Ectodermal cell (in vitro differentiated cells): ENCODE measurements at regions not wholly inside any gene's neighbourhood (a gene's known extent, or its start where the extent isn't known, plus 50 kb on each side); places are given as distances from the start of the nearest gene placed in this dataset.

Source experiments
- H3K27ac ChIP-seq: 2 replicates; pipeline ENCODE4 v1.7.0; 2013; ENCODE audit warnings: mild to moderate bottlenecking, low read depth, low read length; ENCODE audit not compliant: insufficient read depth, poor library complexity, severe bottlenecking
- H3K27me3 ChIP-seq: 2 replicates; pipeline ENCODE4 v1.7.0; 2013; ENCODE audit warnings: mild to moderate bottlenecking, low read length; ENCODE audit not compliant: insufficient read depth, control insufficient read depth, poor library complexity, severe bottlenecking
- H3K36me3 ChIP-seq: one replicate; pipeline ENCODE4 v1.7.0; 2013; ENCODE audit warnings: low read length; ENCODE audit not compliant: control insufficient read depth, insufficient read depth
- H3K4me1 ChIP-seq: one replicate; pipeline ENCODE4 v1.7.0; 2013; ENCODE audit warnings: low read length; ENCODE audit not compliant: control insufficient read depth, insufficient read depth
- H3K4me3 ChIP-seq: 2 replicates; pipeline ENCODE4 v1.7.0; 2013; ENCODE audit warnings: low read depth, low read length, control low read depth; ENCODE audit not compliant: insufficient read depth
- H3K9me3 ChIP-seq: 2 replicates; pipeline ENCODE4 v1.7.0; 2013; ENCODE audit warnings: mild to moderate bottlenecking, low read length, moderate library complexity; ENCODE audit not compliant: control insufficient read depth
- WGBS, 2 experiments: methylation state at CpG; one replicate each; pipeline ENCODE4 v1.1.7; 2013; ENCODE audit warnings: missing lambda C conversion rate in 2 of 2; 5-methylcytosine and 5-hydroxymethylcytosine counted together

GRCh38 chr21:24353492-24353891 is 1253.8 kb downstream of the MRPL39 start:
- Histone ChIP-seq H3K27ac (no peak overlapping the region), H3K4me1 (no peaks in the 10 kb centered on the region)
- WGBS, 2 experiments: 91 to 92% methylated on average over 6 to 7 of the region's 7 CpGs

GRCh38 chr21:24339406-24339805 is 1267.9 kb downstream of the MRPL39 start:
- no peaks in the 10 kb centered on the region for H3K27me3 ChIP-seq
- H3K4me1 ChIP-seq: no peaks in the 10 kb centered on the region
- no peaks in the 10 kb centered on the region for H3K36me3 ChIP-seq
- 78 to 90% methylated on average over 2 of the region's 2 CpGs for WGBS, 2 experiments
- no peaks in the 10 kb centered on the region for H3K9me3 ChIP-seq
- no peak overlapping the region for H3K4me3 ChIP-seq
- H3K27ac ChIP-seq: no peak overlapping the region

More at GRCh38 chr21:24353492-24353891, 1253.8 kb downstream of the MRPL39 start:
- H3K9me3 ChIP-seq: no peaks in the 10 kb centered on the region
- H3K27me3 ChIP-seq: no peaks in the 10 kb centered on the region
- no peaks in the 10 kb centered on the region for H3K36me3 ChIP-seq
- H3K4me3 ChIP-seq: no peak overlapping the region

- no peaks in the 10 kb centered on the region for H3K9me3 ChIP-seq
- no peaks in the 10 kb centered on the region for H3K36me3 ChIP-seq
- no peak overlapping the region for H3K27ac ChIP-seq
- 89 to 97% methylated on average over 6 of the region's 6 CpGs for WGBS, 2 experiments
- H3K4me3 ChIP-seq: no peak overlapping the region
- no peaks in the 10 kb centered on the region for H3K27me3 ChIP-seq
- no peaks in the 10 kb centered on the region for H3K4me1 ChIP-seq
These were observed 1270.8 kb downstream of the MRPL39 start for GRCh38 chr21:24336491-24336890.

- Histone ChIP-seq H3K27ac (no peak overlapping the region), H3K4me3 (no peak overlapping the region), H3K36me3 (no peaks in the 10 kb centered on the region), H3K4me1 (no peaks in the 10 kb centered on the region), H3K9me3 (no peaks in the 10 kb centered on the region), H3K27me3 (no peaks in the 10 kb centered on the region)
- WGBS, 2 experiments: 76 to 82% methylated on average over 2 of the region's 2 CpGs
These were observed 1283.7 kb downstream of the MRPL39 start for GRCh38 chr21:24323536-24323935.

- H3K36me3 ChIP-seq: no peaks in the 10 kb centered on the region
- 88 to 100% methylated on average over 1 of the region's 1 CpG for WGBS, 2 experiments
- H3K4me3 ChIP-seq: no peak overlapping the region
- H3K9me3 ChIP-seq: no peaks in the 10 kb centered on the region
- no peaks in the 10 kb centered on the region for H3K4me1 ChIP-seq
- H3K27me3 ChIP-seq: no peaks in the 10 kb centered on the region
- H3K27ac ChIP-seq: no peak overlapping the region
These were observed 1290.9 kb downstream of the MRPL39 start for GRCh38 chr21:24316277-24316922.

GRCh38 chr21:24310788-24311187 is 1296.5 kb downstream of the MRPL39 start:
- no peak overlapping the region for H3K4me3 ChIP-seq
- no peaks in the 10 kb centered on the region for H3K27me3 ChIP-seq
- no peak overlapping the region for H3K27ac ChIP-seq
- 95 to 100% methylated on average over 1 of the region's 1 CpG for WGBS, 2 experiments
- H3K4me1 ChIP-seq: no peaks in the 10 kb centered on the region
- H3K36me3 ChIP-seq: no peaks in the 10 kb centered on the region
- no peaks in the 10 kb centered on the region for H3K9me3 ChIP-seq

GRCh38 chr21:24308183-24308582 is 1299.1 kb downstream of the MRPL39 start:
- no peaks in the 10 kb centered on the region for H3K9me3 ChIP-seq
- H3K27ac ChIP-seq: no peak overlapping the region
- no peak overlapping the region for H3K4me3 ChIP-seq
- no peaks in the 10 kb centered on the region for H3K27me3 ChIP-seq
- no peaks in the 10 kb centered on the region for H3K4me1 ChIP-seq
- no peaks in the 10 kb centered on the region for H3K36me3 ChIP-seq

GRCh38 chr21:24302400-24302799 is 1304.9 kb downstream of the MRPL39 start:
- Histone ChIP-seq H3K4me3 (no peak overlapping the region), H3K27ac (no peak overlapping the region), H3K27me3 (no peaks in the 10 kb centered on the region), H3K9me3 (no peaks in the 10 kb centered on the region), H3K4me1 (no peaks in the 10 kb centered on the region), H3K36me3 (no peaks in the 10 kb centered on the region)

GRCh38 chr21:24298040-24298439 is 1309.2 kb downstream of the MRPL39 start:
- no peaks in the 10 kb centered on the region for H3K36me3 ChIP-seq
- H3K4me1 ChIP-seq: no peaks in the 10 kb centered on the region
- H3K4me3 ChIP-seq: no peak overlapping the region
- WGBS, 2 experiments: no CpG with 5 or more reads among the region's 1 CpG
- no peaks in the 10 kb centered on the region for H3K27me3 ChIP-seq
- no peak overlapping the region for H3K27ac ChIP-seq
- no peaks in the 10 kb centered on the region for H3K9me3 ChIP-seq

- H3K4me3 ChIP-seq: no peak overlapping the region
- no peaks in the 10 kb centered on the region for H3K9me3 ChIP-seq
- WGBS, 2 experiments: 60 to 77% methylated on average over 2 of the region's 2 CpGs
- no peak overlapping the region for H3K27ac ChIP-seq
- H3K27me3 ChIP-seq: no peaks in the 10 kb centered on the region
- no peaks in the 10 kb centered on the region for H3K36me3 ChIP-seq
- no peaks in the 10 kb centered on the region for H3K4me1 ChIP-seq
These were observed 1313.1 kb downstream of the MRPL39 start for GRCh38 chr21:24294171-24294570.
